ENCODE measurements at regions not wholly inside any gene's neighbourhood (a gene's known extent, or its start where the extent isn't known, plus 50 kb on each side); places are given as distances from the start of the nearest gene placed in this dataset.
"Not testable (repeated sequence)": the region's sequence is repeated elsewhere in the genome, so short reads cannot be mapped to it uniquely, and the experiment has no call there.

- no peak for DNase-seq (ENCODE audit: extremely low spot score)
- POLR2A ChIA-PET = no interaction called here
- CTCF ChIA-PET = interaction anchor here (1.0 kb wide), 1 partner anchor 9 kb away, joined by 3 read pairs; no protein-coding TSS in a partner anchor
- TF ChIP-seq, protein P1, sequence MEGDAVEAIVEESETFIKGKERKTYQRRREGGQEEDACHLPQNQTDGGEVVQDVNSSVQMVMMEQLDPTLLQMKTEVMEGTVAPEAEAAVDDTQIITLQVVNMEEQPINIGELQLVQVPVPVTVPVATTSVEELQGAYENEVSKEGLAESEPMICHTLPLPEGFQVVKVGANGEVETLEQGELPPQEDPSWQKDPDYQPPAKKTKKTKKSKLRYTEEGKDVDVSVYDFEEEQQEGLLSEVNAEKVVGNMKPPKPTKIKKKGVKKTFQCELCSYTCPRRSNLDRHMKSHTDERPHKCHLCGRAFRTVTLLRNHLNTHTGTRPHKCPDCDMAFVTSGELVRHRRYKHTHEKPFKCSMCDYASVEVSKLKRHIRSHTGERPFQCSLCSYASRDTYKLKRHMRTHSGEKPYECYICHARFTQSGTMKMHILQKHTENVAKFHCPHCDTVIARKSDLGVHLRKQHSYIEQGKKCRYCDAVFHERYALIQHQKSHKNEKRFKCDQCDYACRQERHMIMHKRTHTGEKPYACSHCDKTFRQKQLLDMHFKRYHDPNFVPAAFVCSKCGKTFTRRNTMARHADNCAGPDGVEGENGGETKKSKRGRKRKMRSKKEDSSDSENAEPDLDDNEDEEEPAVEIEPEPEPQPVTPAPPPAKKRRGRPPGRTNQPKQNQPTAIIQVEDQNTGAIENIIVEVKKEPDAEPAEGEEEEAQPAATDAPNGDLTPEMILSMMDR (IDR thresholded peaks at IDR 0.05; ENCODE audit: control extremely low read depth, extremely low read depth, low read depth, missing control alignments) = no peak
Observed at GRCh38 chr4:104642521-104642920, 147.8 kb upstream of the CXXC4 start.

- ChIA-PET CTCF (interaction anchor here (1.0 to 1.6 kb wide), 5 partner anchors 9 to 26 kb away, joined by 3 to 4 read pairs (median 3); no protein-coding TSS in a partner anchor), POLR2A (no interaction called here)
- TF ChIP-seq, protein P1 (IDR thresholded peaks at IDR 0.05; ENCODE audit: control extremely low read depth, extremely low read depth, low read depth, missing control alignments) = no peak
- no peak for DNase-seq (ENCODE audit: extremely low spot score)
Observed at GRCh38 chr4:104643805-104644204, 149.1 kb upstream of the CXXC4 start.

DNA sequence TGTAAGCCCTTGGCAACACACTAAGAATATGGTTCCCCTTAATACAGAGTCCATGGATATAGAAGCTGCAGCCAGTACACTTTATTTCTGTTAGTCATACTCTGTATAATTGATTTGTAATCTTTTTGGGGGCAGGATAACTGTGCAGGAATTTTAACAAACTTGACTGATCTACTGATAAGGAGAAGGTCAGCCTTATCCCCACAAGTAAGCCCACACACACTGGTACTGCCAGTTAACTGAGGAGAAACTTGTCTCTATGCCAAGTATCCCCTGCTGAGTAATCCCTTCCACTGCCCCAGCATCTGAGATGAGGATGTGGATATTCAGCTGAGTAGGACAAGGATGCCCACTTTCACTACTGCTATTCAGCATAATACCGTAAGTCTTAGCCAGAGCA is 154.9 kb upstream of the CXXC4 start:
- TF ChIP-seq, protein P1 (IDR thresholded peaks at IDR 0.05; ENCODE audit: control extremely low read depth, extremely low read depth, low read depth, missing control alignments) = no peak
- ChIA-PET POLR2A (no interaction called here), CTCF (interaction anchor here (1.1 to 1.8 kb wide), 2 partner anchors 11 to 17 kb away, joined by 4 to 5 read pairs; no protein-coding TSS in a partner anchor)
- no peak for DNase-seq (ENCODE audit: extremely low spot score)

DNA sequence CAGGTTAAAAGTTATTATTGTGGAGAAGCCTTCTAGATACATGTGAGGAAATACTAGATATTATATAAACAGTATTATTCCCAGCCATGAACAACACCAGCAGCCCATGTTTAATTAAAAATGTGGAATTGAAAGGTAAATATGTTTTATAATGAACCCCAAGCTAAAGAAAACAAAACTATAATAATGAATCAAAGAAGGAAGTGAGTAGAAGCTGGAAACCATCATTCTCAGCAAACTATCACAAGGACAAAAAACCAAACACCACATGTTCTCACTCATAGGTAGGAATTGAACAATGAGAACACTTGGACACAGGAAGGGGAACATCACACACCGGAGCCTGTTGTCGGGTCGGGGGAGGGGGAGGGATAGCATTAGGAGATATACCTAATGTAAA is 167.6 kb upstream of the CXXC4 start:
- POLR2A ChIA-PET; DNase-seq (ENCODE audit: extremely low spot score); CTCF ChIA-PET: not testable (repeated sequence)

DNA sequence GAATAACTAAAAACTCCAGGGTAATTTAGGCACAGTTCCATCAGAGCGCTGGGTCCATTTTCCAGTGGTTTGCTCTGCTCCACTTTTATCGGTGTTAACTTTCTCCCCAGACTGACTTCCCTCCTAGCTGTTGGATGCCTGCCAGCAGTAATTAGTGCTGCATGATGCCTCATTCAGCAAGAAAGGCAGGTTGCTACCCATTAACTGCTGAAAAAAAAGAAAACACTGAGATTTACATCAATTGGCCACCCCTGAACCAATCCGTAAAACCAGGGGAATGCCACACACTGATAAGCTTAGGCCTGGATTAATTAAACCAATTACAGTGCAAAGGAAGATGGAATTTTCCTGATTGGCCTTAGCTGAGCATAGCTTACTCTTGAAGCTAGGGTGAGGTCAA is 182.4 kb upstream of the CXXC4 start:
- DNase-seq (ENCODE audit: extremely low spot score) = no peak
- ChIA-PET POLR2A (no interaction called here), CTCF (interaction anchor here (0.9 to 1.4 kb wide), 3 partner anchors 13 to 183 kb away, joined by 3 to 5 read pairs (median 4); no protein-coding TSS in a partner anchor)
- TF ChIP-seq, protein P1 (IDR thresholded peaks at IDR 0.05; ENCODE audit: control extremely low read depth, extremely low read depth, low read depth, missing control alignments) = no peak

DNA sequence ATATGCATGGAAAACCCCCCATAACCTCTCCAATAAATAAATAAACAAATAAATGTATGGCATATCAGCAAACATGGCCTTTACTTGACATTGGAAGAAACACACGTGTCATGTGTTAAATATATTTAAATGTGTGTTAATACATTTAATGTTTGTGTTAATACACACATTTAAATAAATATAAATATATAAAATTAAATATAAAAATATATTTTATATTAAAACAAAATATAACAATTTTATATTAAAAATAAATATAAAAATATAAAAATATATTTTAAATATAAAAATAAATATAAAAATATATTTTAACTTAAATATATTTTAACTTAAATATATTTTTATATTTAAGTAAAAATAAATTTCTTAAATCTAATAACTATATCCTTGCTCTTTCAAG is 187.6 kb upstream of the CXXC4 start:
- TF ChIP-seq, protein P1 (IDR thresholded peaks at IDR 0.05; ENCODE audit: control extremely low read depth, extremely low read depth, low read depth, missing control alignments) = no peak
- ChIA-PET POLR2A (no interaction called here), CTCF (no interaction called here)
- no peak for DNase-seq (ENCODE audit: extremely low spot score)

DNA sequence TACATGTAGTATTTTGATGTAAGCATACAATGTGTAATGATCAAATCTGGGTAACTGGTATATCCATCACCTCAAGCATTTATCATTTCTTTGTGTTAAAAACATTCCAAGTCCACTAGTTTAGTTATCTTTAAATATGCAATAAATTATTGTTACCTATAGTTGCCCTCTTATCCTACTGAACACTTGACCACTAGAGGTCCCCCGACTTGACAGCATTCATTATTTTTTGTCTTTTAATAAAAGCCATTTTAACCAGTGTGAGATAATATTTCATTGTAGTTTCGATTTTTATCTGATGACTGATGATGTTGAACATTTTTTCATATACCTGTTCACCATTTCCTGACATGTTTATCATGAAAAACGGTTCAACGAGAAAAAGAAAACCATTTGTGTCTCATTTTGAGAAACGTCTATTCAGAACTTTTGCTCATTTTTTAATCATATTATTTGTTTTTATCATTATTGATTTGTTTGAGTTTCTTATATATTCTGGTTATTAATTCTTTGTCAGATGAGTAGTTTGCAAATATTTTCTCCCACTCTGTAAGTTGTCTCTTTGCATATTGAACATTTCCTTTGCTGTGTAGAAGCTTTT is 199.0 kb upstream of the CXXC4 start:
- CTCF ChIA-PET = interaction anchor here (1.2 to 1.5 kb wide), 2 partner anchors 9 to 12 kb away, joined by 3 to 4 read pairs; no protein-coding TSS in a partner anchor
- POLR2A ChIA-PET = no interaction called here
- no peak for DNase-seq (ENCODE audit: extremely low spot score)
- TF ChIP-seq, protein P1 (IDR thresholded peaks at IDR 0.05; ENCODE audit: control extremely low read depth, extremely low read depth, low read depth, missing control alignments) = no peak

All from GM10248 (cell line).